Mesothelial cell of epicardium (in vitro differentiated cells): ENCODE measurements at regions not wholly inside any gene's neighbourhood (a gene's known extent, or its start where the extent isn't known, plus 50 kb on each side); places are given as distances from the start of the nearest gene placed in this dataset.

Source experiments
- DNase-seq, 2 experiments: peaks; one replicate each; pipeline ENCODE4 v3.0.0; 2021; ENCODE audit warnings: low spot score in 2 of 2; ENCODE audit not compliant: unreplicated experiment in 2 of 2
- H3K27ac Mint-ChIP-seq: 2 replicates; pipeline ENCODE4 v1.8.0; 2021; ENCODE audit warnings: mixed read lengths
- H3K27me3 Mint-ChIP-seq: 2 replicates; pipeline ENCODE4 v1.8.0; 2021; ENCODE audit warnings: low read depth, mixed read lengths
- H3K36me3 Mint-ChIP-seq: 2 replicates; pipeline ENCODE4 v1.8.0; 2021; ENCODE audit warnings: mixed read lengths
- H3K4me1 Mint-ChIP-seq: 2 replicates; pipeline ENCODE4 v1.8.0; 2021; ENCODE audit warnings: mixed read lengths
- H3K4me3 Mint-ChIP-seq: 2 replicates; pipeline ENCODE4 v1.8.0; 2021; ENCODE audit warnings: mild to moderate bottlenecking, moderate library complexity, mixed read lengths
- H3K9me3 Mint-ChIP-seq: 2 replicates; pipeline ENCODE4 v1.8.0; 2021; ENCODE audit warnings: mixed read lengths
- CTCF ChIP-seq: fragments of 200-600 bp; sonication (generic); IDR thresholded peaks from one replicate; pipeline ENCODE4 v1.5.0; 2021; ENCODE audit warnings: antibody characterized with exemption; ENCODE audit not compliant: unreplicated experiment

GRCh38 chr7:124428781-124429180, 336.8 kb downstream of the GPR37 start:
- Mint-ChIP-seq H3K36me3 (no peaks in the 10 kb centered on the region), H3K4me3 (no peak overlapping the region), H3K27me3 (peaks cover 4% of the 10 kb centered on the region), H3K9me3 (no peaks in the 10 kb centered on the region), H3K4me1 (no peaks in the 10 kb centered on the region), H3K27ac (no peak overlapping the region)
- TF ChIP-seq CTCF: no peak
- no peak for DNase-seq

- DNase-seq: no peak
- no peaks in the 10 kb centered on the region for H3K27me3 Mint-ChIP-seq
- H3K36me3 Mint-ChIP-seq: no peaks in the 10 kb centered on the region
- H3K4me3 Mint-ChIP-seq: no peak overlapping the region
- no peak for TF ChIP-seq CTCF
- H3K4me1 Mint-ChIP-seq: no peaks in the 10 kb centered on the region
- H3K9me3 Mint-ChIP-seq: no peaks in the 10 kb centered on the region
- no peak overlapping the region for H3K27ac Mint-ChIP-seq
Observed at GRCh38 chr7:124426621-124427020, 339.0 kb downstream of the GPR37 start.

GRCh38 chr7:124423863-124424262, 341.7 kb downstream of the GPR37 start:
- Mint-ChIP-seq H3K4me1 (no peaks in the 10 kb centered on the region), H3K27me3 (peaks cover 3% of the 10 kb centered on the region), H3K27ac (no peak overlapping the region), H3K4me3 (no peak overlapping the region), H3K36me3 (no peaks in the 10 kb centered on the region), H3K9me3 (no peaks in the 10 kb centered on the region)
- DNase-seq: no peak
- no peak for TF ChIP-seq CTCF

GRCh38 chr7:124422081-124422480, 343.5 kb downstream of the GPR37 start:
- no peaks in the 10 kb centered on the region for H3K4me1 Mint-ChIP-seq
- no peaks in the 10 kb centered on the region for H3K36me3 Mint-ChIP-seq
- TF ChIP-seq CTCF: no peak
- no peak overlapping the region for H3K27ac Mint-ChIP-seq
- H3K27me3 Mint-ChIP-seq: peaks cover 9% of the 10 kb centered on the region
- H3K4me3 Mint-ChIP-seq: no peak overlapping the region
- DNase-seq: no peak
- no peaks in the 10 kb centered on the region for H3K9me3 Mint-ChIP-seq

GRCh38 chr7:124420367-124420766, 345.2 kb downstream of the GPR37 start:
- Mint-ChIP-seq H3K27me3 (peaks cover 12% of the 10 kb centered on the region), H3K4me1 (no peaks in the 10 kb centered on the region), H3K9me3 (no peaks in the 10 kb centered on the region), H3K4me3 (no peak overlapping the region), H3K36me3 (no peaks in the 10 kb centered on the region), H3K27ac (no peak overlapping the region)
- no peak for TF ChIP-seq CTCF
- no peak for DNase-seq

- no peak overlapping the region for H3K4me3 Mint-ChIP-seq
- no peaks in the 10 kb centered on the region for H3K4me1 Mint-ChIP-seq
- TF ChIP-seq CTCF: no peak
- no peaks in the 10 kb centered on the region for H3K36me3 Mint-ChIP-seq
- H3K27me3 Mint-ChIP-seq: peaks cover 14% of the 10 kb centered on the region
- DNase-seq: no peak
- H3K27ac Mint-ChIP-seq: no peak overlapping the region
- H3K9me3 Mint-ChIP-seq: no peaks in the 10 kb centered on the region
Observed at GRCh38 chr7:124413029-124413428, 352.6 kb downstream of the GPR37 start.
